ENCODE measurements at regions not wholly inside any gene's neighbourhood (a gene's known extent, or its start where the extent isn't known, plus 50 kb on each side); places are given as distances from the start of the nearest gene placed in this dataset.

DNA sequence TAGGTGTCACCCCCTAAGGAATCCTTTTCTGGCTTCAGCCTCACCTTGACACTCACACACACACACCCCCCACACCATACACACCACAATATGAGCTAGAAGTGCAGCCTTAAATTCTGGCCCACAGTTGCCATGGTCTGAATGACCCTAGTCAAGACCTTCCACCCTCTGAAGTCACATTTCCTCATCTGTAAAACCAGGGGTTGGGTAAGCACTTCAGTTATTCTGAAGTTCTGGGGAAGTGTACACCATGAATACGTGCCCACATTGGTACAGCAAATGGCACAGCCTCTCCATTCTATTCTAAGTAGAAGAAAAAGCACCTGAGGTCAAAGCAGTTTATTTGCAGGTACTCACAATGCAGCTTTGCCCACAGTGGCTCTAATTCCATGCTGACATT lies 372.8 kb upstream of the KLF4 start:
- no peak overlapping the region for H3K4me3 Mint-ChIP-seq (ENCODE audit: unreplicated experiment)
- CTCF ChIA-PET, result interaction anchor here (0.6 kb wide), 1 partner anchor 13 kb away, joined by 3 read pairs; no protein-coding TSS in a partner anchor
- H3K4me1 Mint-ChIP-seq (ENCODE audit: insufficient read depth, unreplicated experiment), result peaks cover 8% of the 10 kb centered on the region
- H3K27me3 Mint-ChIP-seq (ENCODE audit: insufficient read depth, unreplicated experiment), result no peaks in the 10 kb centered on the region
- no TSS peak for BruUV-seq (replicated peaks)
- intact Hi-C loops (cut with micrococcal nuclease), result no loop called here
- no peak for DNase-seq (ENCODE audit: unreplicated experiment)
- H3K9me3 Mint-ChIP-seq (ENCODE audit: unreplicated experiment), result no peaks in the 10 kb centered on the region
- H3K27ac Mint-ChIP-seq (ENCODE audit: low read depth, unreplicated experiment), result no peak overlapping the region
- no peaks in the 10 kb centered on the region for H3K36me3 Mint-ChIP-seq (ENCODE audit: insufficient read depth, unreplicated experiment)
- POLR2A ChIA-PET, result no interaction called here
- TF ChIP-seq, protein P1, sequence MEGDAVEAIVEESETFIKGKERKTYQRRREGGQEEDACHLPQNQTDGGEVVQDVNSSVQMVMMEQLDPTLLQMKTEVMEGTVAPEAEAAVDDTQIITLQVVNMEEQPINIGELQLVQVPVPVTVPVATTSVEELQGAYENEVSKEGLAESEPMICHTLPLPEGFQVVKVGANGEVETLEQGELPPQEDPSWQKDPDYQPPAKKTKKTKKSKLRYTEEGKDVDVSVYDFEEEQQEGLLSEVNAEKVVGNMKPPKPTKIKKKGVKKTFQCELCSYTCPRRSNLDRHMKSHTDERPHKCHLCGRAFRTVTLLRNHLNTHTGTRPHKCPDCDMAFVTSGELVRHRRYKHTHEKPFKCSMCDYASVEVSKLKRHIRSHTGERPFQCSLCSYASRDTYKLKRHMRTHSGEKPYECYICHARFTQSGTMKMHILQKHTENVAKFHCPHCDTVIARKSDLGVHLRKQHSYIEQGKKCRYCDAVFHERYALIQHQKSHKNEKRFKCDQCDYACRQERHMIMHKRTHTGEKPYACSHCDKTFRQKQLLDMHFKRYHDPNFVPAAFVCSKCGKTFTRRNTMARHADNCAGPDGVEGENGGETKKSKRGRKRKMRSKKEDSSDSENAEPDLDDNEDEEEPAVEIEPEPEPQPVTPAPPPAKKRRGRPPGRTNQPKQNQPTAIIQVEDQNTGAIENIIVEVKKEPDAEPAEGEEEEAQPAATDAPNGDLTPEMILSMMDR (IDR thresholded peaks at IDR 0.05; ENCODE audit: unreplicated experiment), result no peak

DNA sequence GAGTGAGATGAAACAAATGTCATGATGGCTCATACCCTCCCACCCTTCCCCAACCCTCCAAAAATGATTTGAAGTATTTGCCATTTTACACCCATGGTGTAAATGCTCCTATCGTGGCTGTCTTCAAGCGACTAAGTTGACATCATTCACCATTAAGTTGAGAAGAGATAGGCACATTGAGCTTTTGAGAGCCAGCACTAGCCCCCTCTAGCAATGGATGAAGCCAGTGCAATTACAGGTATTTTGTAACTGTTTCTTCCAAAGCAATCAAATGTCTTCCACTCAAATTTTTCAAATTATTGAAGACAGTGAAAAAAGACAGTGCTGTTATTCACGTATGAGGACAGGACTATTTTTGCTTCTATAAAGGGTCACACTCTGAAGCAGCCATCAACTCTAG lies 371.5 kb upstream of the KLF4 start:
- TF ChIP-seq, protein P1 (IDR thresholded peaks at IDR 0.05; ENCODE audit: unreplicated experiment), result no peak
- POLR2A ChIA-PET, result no interaction called here
- H3K27ac Mint-ChIP-seq (ENCODE audit: low read depth, unreplicated experiment), result no peak overlapping the region
- no TSS peak for BruUV-seq (replicated peaks)
- no peaks in the 10 kb centered on the region for H3K4me1 Mint-ChIP-seq (ENCODE audit: insufficient read depth, unreplicated experiment)
- no peak for DNase-seq (ENCODE audit: unreplicated experiment)
- H3K27me3 Mint-ChIP-seq (ENCODE audit: insufficient read depth, unreplicated experiment), result no peaks in the 10 kb centered on the region
- intact Hi-C loops (cut with micrococcal nuclease), result no loop called here
- no peaks in the 10 kb centered on the region for H3K36me3 Mint-ChIP-seq (ENCODE audit: insufficient read depth, unreplicated experiment)
- CTCF ChIA-PET, result interaction anchor here (0.7 kb wide), 2 partner anchors 72 to 320 kb away, joined by 3 read pairs; no protein-coding TSS in a partner anchor
- H3K9me3 Mint-ChIP-seq (ENCODE audit: unreplicated experiment), result no peaks in the 10 kb centered on the region
- H3K4me3 Mint-ChIP-seq (ENCODE audit: unreplicated experiment), result no peak overlapping the region

DNA sequence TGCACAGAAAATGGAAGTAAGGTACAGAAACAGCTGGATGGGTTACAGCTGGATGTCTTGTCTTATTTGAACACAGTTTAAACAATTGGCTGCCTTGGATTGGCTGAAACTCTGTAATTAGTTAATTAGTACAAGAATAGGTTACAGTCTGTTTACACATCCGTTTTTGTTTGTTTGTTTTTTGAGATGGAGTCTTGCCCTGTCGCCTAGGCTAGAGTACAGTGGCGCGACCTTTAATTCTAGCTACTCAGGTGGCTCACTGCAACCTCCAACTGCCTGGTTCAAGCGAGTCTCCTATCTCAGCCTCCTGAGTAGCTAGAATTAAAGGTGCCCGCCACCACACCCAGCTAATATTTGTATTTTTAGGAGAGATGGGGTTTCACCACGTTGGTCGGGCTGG lies 368.7 kb upstream of the KLF4 start:
- ChIA-PET CTCF (interaction anchor here (0.6 kb wide), 1 partner anchor 412 kb away, joined by 4 read pairs; no protein-coding TSS in a partner anchor), POLR2A (no interaction called here)
- no TSS peak for BruUV-seq (replicated peaks)
- Mint-ChIP-seq H3K4me3 (ENCODE audit: unreplicated experiment) (no peak overlapping the region), H3K36me3 (ENCODE audit: insufficient read depth, unreplicated experiment) (no peaks in the 10 kb centered on the region), H3K27ac (ENCODE audit: low read depth, unreplicated experiment) (no peak overlapping the region), H3K27me3 (ENCODE audit: insufficient read depth, unreplicated experiment) (no peaks in the 10 kb centered on the region), H3K4me1 (ENCODE audit: insufficient read depth, unreplicated experiment) (no peaks in the 10 kb centered on the region), H3K9me3 (ENCODE audit: unreplicated experiment) (no peaks in the 10 kb centered on the region)
- intact Hi-C loops (cut with micrococcal nuclease), result no loop called here
- no peak for DNase-seq (ENCODE audit: unreplicated experiment)
- TF ChIP-seq, protein P1 (IDR thresholded peaks at IDR 0.05; ENCODE audit: unreplicated experiment), result no peak

DNA sequence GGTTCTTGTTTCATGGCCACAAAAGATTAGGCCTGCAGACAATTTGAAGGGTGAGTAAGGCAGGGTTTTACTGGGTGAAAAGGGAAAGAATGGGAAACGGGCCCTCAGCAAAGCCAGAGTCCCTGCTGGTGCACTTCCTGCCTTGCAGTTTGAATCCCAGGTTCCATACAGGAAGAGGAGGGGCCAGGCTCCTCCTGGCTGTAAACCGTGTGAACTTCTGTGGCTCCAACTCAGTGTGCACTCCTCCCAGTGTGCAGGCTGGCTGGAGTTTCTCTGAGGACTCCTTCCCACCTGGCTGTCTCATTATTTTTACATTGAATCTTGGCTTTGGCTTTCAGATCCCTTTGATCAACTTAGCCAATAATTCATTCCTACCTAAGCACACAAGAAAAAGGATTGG lies 367.1 kb upstream of the KLF4 start:
- Mint-ChIP-seq H3K36me3 (ENCODE audit: insufficient read depth, unreplicated experiment) (no peaks in the 10 kb centered on the region), H3K27me3 (ENCODE audit: insufficient read depth, unreplicated experiment) (no peaks in the 10 kb centered on the region), H3K9me3 (ENCODE audit: unreplicated experiment) (no peaks in the 10 kb centered on the region), H3K4me1 (ENCODE audit: insufficient read depth, unreplicated experiment) (no peaks in the 10 kb centered on the region), H3K4me3 (ENCODE audit: unreplicated experiment) (no peak overlapping the region), H3K27ac (ENCODE audit: low read depth, unreplicated experiment) (no peak overlapping the region)
- ChIA-PET POLR2A (interaction anchor here (0.7 kb wide), 1 partner anchor 46 kb away, joined by 3 read pairs; no protein-coding TSS in a partner anchor), CTCF (no interaction called here)
- DNase-seq (ENCODE audit: unreplicated experiment), result no peak
- TF ChIP-seq, protein P1 (IDR thresholded peaks at IDR 0.05; ENCODE audit: unreplicated experiment), result no peak
- intact Hi-C loops (cut with micrococcal nuclease), result no loop called here
- BruUV-seq (replicated peaks), result no TSS peak
